ENCODE measurements at regions not wholly inside any gene's neighbourhood (a gene's known extent, or its start where the extent isn't known, plus 50 kb on each side); places are given as distances from the start of the nearest gene placed in this dataset.

DNA sequence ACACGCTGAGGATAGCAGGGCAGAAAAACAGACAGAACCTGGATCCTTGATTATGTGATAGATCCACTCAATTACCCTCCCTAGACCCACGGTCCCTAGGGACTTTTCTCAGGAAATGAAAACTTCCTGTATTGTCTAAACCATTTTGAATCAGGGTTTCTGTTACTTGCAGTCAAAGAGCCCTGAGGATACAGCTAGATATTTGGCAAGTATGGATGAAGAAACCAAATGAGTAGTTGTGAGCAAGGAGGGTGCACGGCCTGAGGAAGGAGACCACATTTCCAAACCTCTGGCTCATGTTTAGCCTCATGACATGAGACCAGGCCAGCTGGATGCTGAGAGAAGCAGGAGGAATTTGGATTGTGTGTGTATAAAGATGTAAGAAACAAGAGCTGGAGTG lies 91.6 kb downstream of the MRPL14 start:
- WGBS, 2 experiments (ENCODE audit: insufficient coverage in 2 of 2) = 92 to 100% methylated on average over 2 to 3 of the region's 3 CpGs
- Histone ChIP-seq H3K4me3 (ENCODE audit: extremely low read depth, insufficient read depth, low read length, poor library complexity, severe bottlenecking) (no peak overlapping the region), H3K27ac (ENCODE audit: low read depth, low read length, severe bottlenecking) (no peak overlapping the region), H3K9me3 (ENCODE audit: control insufficient read depth, low read length) (no peaks in the 10 kb centered on the region), H3K36me3 (ENCODE audit: control insufficient read depth, insufficient read depth, low read length) (no peaks in the 10 kb centered on the region), H3K4me1 (ENCODE audit: control insufficient read depth, insufficient read depth, low read length, poor library complexity, severe bottlenecking) (peaks cover 26% of the 10 kb centered on the region)

DNA sequence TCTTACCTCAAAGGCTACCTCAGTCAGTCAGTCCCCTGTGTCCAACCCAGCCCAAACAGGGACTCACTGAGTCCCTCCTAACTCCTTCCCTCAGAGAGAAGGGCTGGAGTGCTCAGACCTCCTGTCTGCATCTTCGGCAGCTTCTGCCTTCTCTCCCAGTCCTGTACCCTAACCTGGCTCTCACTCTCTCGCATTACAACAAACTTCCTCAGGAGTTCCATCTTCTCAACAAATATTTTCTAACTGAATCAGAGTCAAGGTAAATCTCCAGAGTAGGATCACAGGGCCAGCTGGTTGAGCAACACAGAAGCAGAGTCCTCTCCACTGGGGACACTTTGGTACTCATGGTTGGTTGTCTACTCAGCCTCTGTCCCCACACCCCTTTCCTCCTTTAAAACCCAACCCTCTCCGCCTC lies 92.3 kb downstream of the MRPL14 start:
- no peaks in the 10 kb centered on the region for H3K9me3 ChIP-seq (ENCODE audit: control insufficient read depth, low read length)
- H3K36me3 ChIP-seq (ENCODE audit: control insufficient read depth, insufficient read depth, low read length) = no peaks in the 10 kb centered on the region
- H3K27ac ChIP-seq (ENCODE audit: low read depth, low read length, severe bottlenecking) = no peak overlapping the region
- H3K4me1 ChIP-seq (ENCODE audit: control insufficient read depth, insufficient read depth, low read length, poor library complexity, severe bottlenecking) = peaks cover 19% of the 10 kb centered on the region
- WGBS, 2 experiments (ENCODE audit: insufficient coverage in 2 of 2) = 88 to 100% methylated on average over 2 of the region's 3 CpGs
- no peak overlapping the region for H3K4me3 ChIP-seq (ENCODE audit: extremely low read depth, insufficient read depth, low read length, poor library complexity, severe bottlenecking)

DNA sequence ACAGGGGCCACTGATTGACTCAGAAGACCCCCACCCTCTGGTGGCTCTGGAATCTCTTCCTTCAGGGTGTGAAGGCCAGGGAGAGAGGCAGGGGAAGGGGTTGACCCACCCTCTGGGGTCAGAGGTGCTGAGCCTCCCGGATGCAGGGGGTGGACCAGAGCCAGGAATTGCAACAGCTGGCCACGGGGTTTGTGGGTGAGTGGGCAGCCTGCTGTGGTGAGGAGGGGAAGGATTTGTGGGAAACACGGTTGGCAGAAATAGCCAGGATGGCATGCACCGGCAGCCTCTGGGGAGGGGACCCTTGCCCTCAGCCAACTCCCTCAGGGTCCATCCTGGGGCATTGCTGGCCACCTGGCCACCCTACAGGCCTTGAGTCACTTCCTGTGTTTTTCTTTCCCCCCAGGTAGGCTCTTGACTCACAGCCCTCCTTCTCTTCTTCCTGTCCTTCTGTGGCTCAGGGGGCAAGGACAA lies 92.8 kb downstream of the MRPL14 start:
- 68 to 100% methylated on average over 1 to 4 of the region's 4 CpGs for WGBS, 2 experiments (ENCODE audit: insufficient coverage in 2 of 2)
- no peak overlapping the region for H3K27ac ChIP-seq (ENCODE audit: low read depth, low read length, severe bottlenecking)
- peaks cover 14% of the 10 kb centered on the region for H3K4me1 ChIP-seq (ENCODE audit: control insufficient read depth, insufficient read depth, low read length, poor library complexity, severe bottlenecking)
- H3K4me3 ChIP-seq (ENCODE audit: extremely low read depth, insufficient read depth, low read length, poor library complexity, severe bottlenecking) = no peak overlapping the region
- H3K36me3 ChIP-seq (ENCODE audit: control insufficient read depth, insufficient read depth, low read length) = no peaks in the 10 kb centered on the region
- H3K9me3 ChIP-seq (ENCODE audit: control insufficient read depth, low read length) = no peaks in the 10 kb centered on the region

DNA sequence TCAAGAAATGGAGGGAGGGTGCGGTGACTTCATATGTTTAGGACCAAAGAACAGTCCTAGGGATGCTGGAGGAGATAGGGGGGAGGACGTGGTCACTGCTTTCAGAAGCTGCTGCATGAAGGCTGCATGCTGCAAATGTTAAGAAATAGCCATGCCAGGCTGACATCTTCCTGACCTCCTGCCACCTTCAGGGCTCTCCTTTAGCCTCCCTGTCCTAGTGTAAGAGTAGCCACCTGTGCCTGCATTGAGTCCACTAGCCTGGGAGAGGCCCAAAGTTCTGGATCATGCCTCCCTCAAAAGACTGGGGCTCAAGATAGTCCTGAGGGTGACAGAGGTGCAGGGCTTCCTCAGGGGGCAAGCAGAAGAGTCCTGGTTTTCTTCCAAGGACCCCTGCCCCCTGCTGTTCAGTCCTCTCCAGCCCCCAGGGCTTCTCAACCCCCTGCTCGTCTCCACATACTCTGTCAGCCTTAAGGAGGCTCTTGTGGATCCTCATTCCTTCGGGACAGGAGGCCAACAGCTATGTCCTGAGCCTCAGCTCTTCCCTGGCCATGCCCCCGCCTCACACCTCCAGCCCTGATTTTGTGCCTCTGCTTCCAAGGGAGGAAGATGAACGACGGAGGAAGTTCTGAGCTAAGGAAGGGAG lies 96.3 kb downstream of the MRPL14 start:
- 90 to 100% methylated on average over 3 to 4 of the region's 7 CpGs for WGBS, 2 experiments (ENCODE audit: insufficient coverage in 2 of 2)
- no peaks in the 10 kb centered on the region for H3K36me3 ChIP-seq (ENCODE audit: control insufficient read depth, insufficient read depth, low read length)
- no peak overlapping the region for H3K27ac ChIP-seq (ENCODE audit: low read depth, low read length, severe bottlenecking)
- H3K4me1 ChIP-seq (ENCODE audit: control insufficient read depth, insufficient read depth, low read length, poor library complexity, severe bottlenecking) = peaks cover 14% of the 10 kb centered on the region
- H3K9me3 ChIP-seq (ENCODE audit: control insufficient read depth, low read length) = no peaks in the 10 kb centered on the region
- H3K4me3 ChIP-seq (ENCODE audit: extremely low read depth, insufficient read depth, low read length, poor library complexity, severe bottlenecking) = no peak overlapping the region

DNA sequence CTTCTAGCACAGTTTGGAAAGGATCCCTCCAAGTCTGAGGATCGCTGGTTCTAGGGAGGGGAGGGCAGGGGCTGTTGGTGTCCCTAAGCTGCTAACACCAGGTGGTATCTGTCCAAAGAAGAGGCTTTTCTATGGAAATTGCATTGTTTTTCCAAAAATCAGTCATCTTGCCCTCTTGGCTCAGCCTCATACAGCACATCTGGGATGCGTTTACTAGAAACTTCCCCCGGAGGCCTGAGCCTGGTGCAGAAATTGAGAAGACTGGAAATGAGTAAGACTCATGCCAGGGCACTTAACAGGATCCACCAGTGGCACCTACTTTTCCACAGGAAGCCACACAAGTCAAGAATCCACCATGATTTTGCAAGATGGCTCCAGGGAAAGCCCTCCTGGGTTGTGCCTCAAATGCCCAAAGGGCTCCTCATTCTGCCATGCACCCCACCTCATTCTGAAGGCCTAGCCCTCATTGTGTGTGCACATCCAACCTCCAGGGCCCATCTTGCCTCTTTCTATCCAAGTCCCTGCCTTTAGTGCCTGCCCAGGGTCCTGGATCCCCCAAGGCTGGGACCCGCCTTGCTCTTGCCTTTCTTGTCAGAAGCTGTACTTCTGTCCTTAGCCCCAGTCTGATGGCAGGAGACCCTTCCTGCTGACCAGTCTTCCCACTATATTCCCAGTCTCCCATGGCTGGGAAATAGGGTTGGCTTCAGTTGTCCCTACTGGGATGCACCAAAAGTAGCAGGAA lies 97.6 kb downstream of the MRPL14 start:
- Histone ChIP-seq H3K4me3 (ENCODE audit: extremely low read depth, insufficient read depth, low read length, poor library complexity, severe bottlenecking) (no peak overlapping the region), H3K27ac (ENCODE audit: low read depth, low read length, severe bottlenecking) (no peak overlapping the region)
- WGBS, 2 experiments (ENCODE audit: insufficient coverage in 2 of 2) = 100% methylated on average over 3 of the region's 4 CpGs

DNA sequence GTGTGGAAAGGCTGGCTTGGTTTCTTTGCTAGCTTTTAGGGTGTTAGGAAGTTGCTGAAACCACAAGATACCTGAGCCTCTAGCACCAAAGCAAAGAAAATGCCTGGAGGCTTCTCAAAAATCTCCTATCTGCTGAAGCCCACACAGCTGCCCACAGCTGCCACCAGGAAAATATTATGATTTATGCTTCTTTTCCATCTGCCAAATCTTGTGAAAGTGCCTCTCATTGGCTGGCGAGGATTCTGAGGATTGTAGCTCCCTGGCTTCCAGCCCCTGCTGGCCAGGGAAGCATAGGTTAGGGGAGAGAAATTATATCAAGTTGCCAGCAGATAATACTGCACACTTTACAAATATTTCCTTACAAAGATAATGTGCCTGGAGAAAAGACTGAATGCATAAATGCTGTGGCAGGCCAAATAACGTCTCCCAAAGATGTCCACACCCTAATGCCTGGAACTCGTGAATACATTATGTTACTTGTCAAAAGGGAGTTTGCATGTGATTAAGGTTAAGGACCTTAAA lies 98.4 kb downstream of the MRPL14 start:
- Histone ChIP-seq H3K27ac (ENCODE audit: low read depth, low read length, severe bottlenecking) (no peak overlapping the region), H3K9me3 (ENCODE audit: control insufficient read depth, low read length) (no peaks in the 10 kb centered on the region), H3K4me1 (ENCODE audit: control insufficient read depth, insufficient read depth, low read length, poor library complexity, severe bottlenecking) (no peaks in the 10 kb centered on the region), H3K4me3 (ENCODE audit: extremely low read depth, insufficient read depth, low read length, poor library complexity, severe bottlenecking) (no peak overlapping the region), H3K36me3 (ENCODE audit: control insufficient read depth, insufficient read depth, low read length) (no peaks in the 10 kb centered on the region)
- WGBS, 2 experiments (ENCODE audit: insufficient coverage in 2 of 2) = 83 to 90% methylated on average over 1 to 2 of the region's 3 CpGs

More for the DNA sequence above, 97.6 kb downstream of the MRPL14 start:
- no peaks in the 10 kb centered on the region for H3K9me3 ChIP-seq (ENCODE audit: control insufficient read depth, low read length)
- peaks cover 7% of the 10 kb centered on the region for H3K4me1 ChIP-seq (ENCODE audit: control insufficient read depth, insufficient read depth, low read length, poor library complexity, severe bottlenecking)
- no peaks in the 10 kb centered on the region for H3K36me3 ChIP-seq (ENCODE audit: control insufficient read depth, insufficient read depth, low read length)

DNA sequence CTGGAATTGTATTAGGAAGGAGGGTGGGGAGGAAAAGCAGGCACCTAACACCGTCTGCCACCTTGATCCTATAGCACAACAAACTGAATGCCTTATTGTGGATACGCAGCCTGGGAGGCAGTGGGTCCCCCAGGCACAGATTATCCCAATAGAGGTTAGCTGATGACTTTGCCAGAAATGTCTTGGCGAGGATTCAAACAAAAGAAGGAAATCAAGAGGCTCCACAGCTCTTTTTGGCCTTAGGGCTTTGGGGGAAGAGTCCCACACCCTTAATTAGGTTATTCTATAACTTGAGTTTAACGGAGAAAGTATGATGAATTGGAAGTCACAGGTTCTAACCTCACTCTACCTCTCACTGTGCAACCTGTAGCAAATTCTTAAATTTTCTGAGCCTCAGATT lies 102.0 kb downstream of the MRPL14 start:
- 93 to 100% methylated on average over 2 of the region's 4 CpGs for WGBS, 2 experiments (ENCODE audit: insufficient coverage in 2 of 2)
- Histone ChIP-seq H3K36me3 (ENCODE audit: control insufficient read depth, insufficient read depth, low read length) (no peaks in the 10 kb centered on the region), H3K27ac (ENCODE audit: low read depth, low read length, severe bottlenecking) (no peak overlapping the region), H3K4me3 (ENCODE audit: extremely low read depth, insufficient read depth, low read length, poor library complexity, severe bottlenecking) (no peak overlapping the region), H3K4me1 (ENCODE audit: control insufficient read depth, insufficient read depth, low read length, poor library complexity, severe bottlenecking) (peaks cover 4% of the 10 kb centered on the region), H3K9me3 (ENCODE audit: control insufficient read depth, low read length) (no peaks in the 10 kb centered on the region)

DNA sequence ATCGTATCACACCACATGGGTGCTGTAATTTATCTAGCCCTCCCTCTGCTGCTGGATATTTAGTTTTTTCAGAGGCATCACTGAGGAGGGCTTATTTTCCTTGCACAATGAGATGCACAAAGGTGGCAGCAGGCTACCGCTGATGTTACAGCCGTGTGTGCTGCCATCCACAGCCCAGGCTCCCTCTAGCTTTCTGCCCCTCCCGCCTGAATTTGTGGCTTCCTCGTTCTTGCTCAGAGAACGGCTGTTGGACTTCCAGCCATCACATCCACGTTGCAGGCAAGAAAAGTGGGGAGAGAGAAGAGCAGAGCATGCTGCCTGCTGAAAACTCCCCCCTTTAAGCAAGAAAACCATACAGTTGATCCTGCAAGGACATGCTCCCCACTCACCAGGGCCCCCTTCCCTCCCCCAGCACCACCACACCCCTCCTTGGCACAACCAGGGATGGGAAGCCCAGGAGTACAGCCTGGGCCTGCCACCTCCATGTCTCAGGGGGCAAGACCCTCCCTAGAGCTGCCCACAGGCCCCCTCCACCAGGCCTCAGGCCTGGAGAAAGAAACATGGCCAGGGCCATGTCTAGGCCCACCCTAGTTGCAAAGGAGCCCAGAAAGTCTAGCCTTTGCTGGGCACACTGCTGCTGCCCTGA lies 102.6 kb downstream of the MRPL14 start:
- Histone ChIP-seq H3K4me3 (ENCODE audit: extremely low read depth, insufficient read depth, low read length, poor library complexity, severe bottlenecking) (no peak overlapping the region), H3K27ac (ENCODE audit: low read depth, low read length, severe bottlenecking) (no peak overlapping the region), H3K4me1 (ENCODE audit: control insufficient read depth, insufficient read depth, low read length, poor library complexity, severe bottlenecking) (peaks cover 4% of the 10 kb centered on the region), H3K9me3 (ENCODE audit: control insufficient read depth, low read length) (no peaks in the 10 kb centered on the region), H3K36me3 (ENCODE audit: control insufficient read depth, insufficient read depth, low read length) (no peaks in the 10 kb centered on the region)
- WGBS, 2 experiments (ENCODE audit: insufficient coverage in 2 of 2) = 56 to 87% methylated on average over 3 to 6 of the region's 7 CpGs

DNA sequence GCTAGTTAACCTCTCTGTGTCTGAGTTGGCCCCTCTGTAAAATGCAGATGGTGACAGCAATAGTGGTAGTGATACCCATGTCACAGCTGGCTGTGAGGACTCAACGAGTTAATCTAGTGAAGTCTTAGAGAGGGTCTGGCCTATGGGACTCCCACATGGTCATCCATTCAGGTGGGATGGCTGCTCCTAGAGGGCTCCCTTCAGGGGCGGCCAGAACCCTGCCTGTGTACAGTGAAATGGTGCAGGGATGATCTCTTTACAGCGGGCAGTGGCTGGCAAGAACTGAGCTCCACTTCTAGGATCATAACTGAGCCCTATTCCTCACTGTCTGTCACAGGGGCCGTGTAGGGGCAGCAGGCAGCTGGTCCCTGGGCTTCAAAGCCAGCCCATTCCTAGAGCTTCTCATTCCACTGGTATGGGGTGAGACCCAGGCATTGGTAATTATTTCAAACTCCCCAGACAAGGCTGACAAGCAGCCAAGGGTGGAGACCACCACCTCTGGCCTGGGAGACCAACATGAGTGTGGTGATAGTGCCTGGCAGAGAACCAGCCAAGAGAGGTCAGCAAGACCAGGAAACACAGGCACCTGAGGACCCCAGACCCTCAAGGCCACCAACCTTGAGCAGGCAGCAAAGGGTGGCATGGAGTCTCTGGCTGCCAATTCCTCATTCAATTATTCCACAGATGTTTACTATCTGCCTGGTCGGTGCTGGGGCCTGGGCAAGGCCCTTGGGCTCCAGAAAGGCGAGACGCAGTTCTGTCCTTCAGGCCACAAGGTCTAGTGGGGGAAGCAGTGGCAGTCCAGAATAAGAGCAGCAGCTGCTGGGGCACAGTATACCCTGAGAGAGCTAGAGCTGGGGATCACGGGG lies 103.4 kb downstream of the MRPL14 start:
- no peak overlapping the region for H3K27ac ChIP-seq (ENCODE audit: low read depth, low read length, severe bottlenecking)
- WGBS, 2 experiments (ENCODE audit: insufficient coverage in 2 of 2) = 94 to 98% methylated on average over 6 of the region's 8 CpGs
- H3K36me3 ChIP-seq (ENCODE audit: control insufficient read depth, insufficient read depth, low read length) = no peaks in the 10 kb centered on the region
- peaks cover 4% of the 10 kb centered on the region for H3K4me1 ChIP-seq (ENCODE audit: control insufficient read depth, insufficient read depth, low read length, poor library complexity, severe bottlenecking)
- H3K4me3 ChIP-seq (ENCODE audit: extremely low read depth, insufficient read depth, low read length, poor library complexity, severe bottlenecking) = no peak overlapping the region
- H3K9me3 ChIP-seq (ENCODE audit: control insufficient read depth, low read length) = no peaks in the 10 kb centered on the region

DNA sequence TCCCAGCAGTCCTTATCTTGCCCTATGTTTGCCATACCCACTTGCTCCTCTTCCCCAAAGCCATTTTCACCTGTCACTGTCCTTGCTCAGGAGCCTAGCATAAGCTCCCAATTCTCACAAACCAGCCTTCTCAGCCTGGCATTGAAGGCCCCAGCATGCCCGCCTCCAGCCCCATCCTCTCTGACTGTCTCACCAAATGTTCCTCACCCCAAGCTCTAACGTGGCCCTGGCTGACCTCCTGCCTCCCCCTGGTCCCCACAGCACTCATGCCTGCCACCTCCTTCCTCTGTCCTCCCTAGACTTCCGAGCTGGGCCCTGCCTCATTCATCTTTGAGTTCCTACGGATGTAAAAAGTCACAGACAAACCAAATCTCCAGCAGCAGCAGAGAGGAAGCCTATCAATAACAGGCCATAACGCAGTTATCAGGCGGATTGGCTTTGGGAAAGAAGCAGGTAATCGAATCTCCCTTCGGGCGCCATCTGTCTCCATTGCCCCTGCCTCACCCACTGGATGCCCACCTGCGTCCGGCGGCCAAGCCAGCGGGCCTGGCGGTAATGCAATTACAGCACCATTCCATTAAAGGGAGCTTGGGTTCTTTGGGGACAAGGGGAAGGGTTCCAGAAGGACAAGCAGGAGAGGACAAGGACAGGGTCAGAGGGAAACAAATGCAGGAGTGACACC lies 104.4 kb downstream of the MRPL14 start:
- Histone ChIP-seq H3K4me3 (ENCODE audit: extremely low read depth, insufficient read depth, low read length, poor library complexity, severe bottlenecking) (no peak overlapping the region), H3K9me3 (ENCODE audit: control insufficient read depth, low read length) (no peaks in the 10 kb centered on the region), H3K4me1 (ENCODE audit: control insufficient read depth, insufficient read depth, low read length, poor library complexity, severe bottlenecking) (peaks cover 4% of the 10 kb centered on the region), H3K36me3 (ENCODE audit: control insufficient read depth, insufficient read depth, low read length) (no peaks in the 10 kb centered on the region), H3K27ac (ENCODE audit: low read depth, low read length, severe bottlenecking) (no peak overlapping the region)
- WGBS, 2 experiments (ENCODE audit: insufficient coverage in 2 of 2) = 80 to 96% methylated on average over 9 of the region's 14 CpGs

Data from mesodermal cell (in vitro differentiated cells).